Sigmoid colon (tissue), 4 donors: ENCODE measurements at regions not wholly inside any gene's neighbourhood (a gene's known extent, or its start where the extent isn't known, plus 50 kb on each side); places are given as distances from the start of the nearest gene placed in this dataset.

Source experiments
- EP300 ChIP-seq, 4 donors: sonication (generic); formaldehyde crosslinking; IDR thresholded peaks; one replicate each; pipeline ENCODE4 v1.6.1; 2017; ENCODE audit warnings: antibody characterized with exemption in 4 of 4
- POLR2A ChIP-seq, 2 donors: fragments of 450-650 bp; IDR thresholded peaks; one replicate each; pipeline ENCODE4 v1.6.1; 2016; ENCODE audit warnings: antibody characterized with exemption in 2 of 2, mild to moderate bottlenecking in 2 of 2, moderate library complexity in 2 of 2
- POLR2AphosphoS5 ChIP-seq, 4 donors: sonication (generic); formaldehyde crosslinking; IDR thresholded peaks; one replicate each; pipeline ENCODE4 v1.6.1; 2017; ENCODE audit warnings: antibody characterized with exemption in 4 of 4
- TF ChIP-seq, protein P1 (sequence below), 4 experiments: fragments of 450-650 bp in 3 of 4; fragments of 200-600 bp in 1 of 4; IDR thresholded peaks; one replicate each; pipeline ENCODE4 v1.5.1; 2016 to 2019; ENCODE audit warnings: antibody characterized with exemption in 4 of 4, mild to moderate bottlenecking in 3 of 4, moderate library complexity in 2 of 4

DNA sequence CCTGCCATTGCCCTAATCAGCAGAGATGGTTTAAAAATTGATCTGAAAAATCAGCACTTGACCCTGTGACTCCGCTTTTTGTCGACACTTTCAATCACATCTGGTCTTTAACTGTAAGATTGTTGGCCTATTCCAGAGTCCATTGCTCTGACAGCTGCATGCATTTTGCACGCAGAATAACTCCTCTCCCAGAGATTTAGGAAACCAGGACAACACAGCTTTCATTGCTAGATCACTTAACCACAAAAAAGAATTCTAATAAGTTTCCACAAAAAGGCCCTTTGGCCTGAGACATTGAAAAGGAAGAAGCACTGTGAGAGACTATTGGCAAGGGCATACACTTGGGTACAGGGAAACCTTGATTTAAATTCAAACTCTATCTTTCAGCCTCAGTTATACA is 373.1 kb downstream of the TGFB2 start:
- TF ChIP-seq, protein P1, sequence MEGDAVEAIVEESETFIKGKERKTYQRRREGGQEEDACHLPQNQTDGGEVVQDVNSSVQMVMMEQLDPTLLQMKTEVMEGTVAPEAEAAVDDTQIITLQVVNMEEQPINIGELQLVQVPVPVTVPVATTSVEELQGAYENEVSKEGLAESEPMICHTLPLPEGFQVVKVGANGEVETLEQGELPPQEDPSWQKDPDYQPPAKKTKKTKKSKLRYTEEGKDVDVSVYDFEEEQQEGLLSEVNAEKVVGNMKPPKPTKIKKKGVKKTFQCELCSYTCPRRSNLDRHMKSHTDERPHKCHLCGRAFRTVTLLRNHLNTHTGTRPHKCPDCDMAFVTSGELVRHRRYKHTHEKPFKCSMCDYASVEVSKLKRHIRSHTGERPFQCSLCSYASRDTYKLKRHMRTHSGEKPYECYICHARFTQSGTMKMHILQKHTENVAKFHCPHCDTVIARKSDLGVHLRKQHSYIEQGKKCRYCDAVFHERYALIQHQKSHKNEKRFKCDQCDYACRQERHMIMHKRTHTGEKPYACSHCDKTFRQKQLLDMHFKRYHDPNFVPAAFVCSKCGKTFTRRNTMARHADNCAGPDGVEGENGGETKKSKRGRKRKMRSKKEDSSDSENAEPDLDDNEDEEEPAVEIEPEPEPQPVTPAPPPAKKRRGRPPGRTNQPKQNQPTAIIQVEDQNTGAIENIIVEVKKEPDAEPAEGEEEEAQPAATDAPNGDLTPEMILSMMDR (IDR thresholded peaks at IDR 0.05): no peak
- TF ChIP-seq POLR2AphosphoS5 (IDR thresholded peaks at IDR 0.05) (no peak), POLR2A (IDR thresholded peaks at IDR 0.05) (no peak), EP300 (IDR thresholded peaks at IDR 0.05) (no peak)
